ENCODE measurements at regions not wholly inside any gene's neighbourhood (a gene's known extent, or its start where the extent isn't known, plus 50 kb on each side); places are given as distances from the start of the nearest gene placed in this dataset.

GRCh38 chr1:171434717-171435346, 50.5 kb upstream of the PRRC2C start:
- DNase-seq (no peak), ATAC-seq (replicated peaks) (no peak)
- no peaks in the 10 kb centered on the region for H3K9me3 Mint-ChIP-seq
- no peak overlapping the region for H3K4me3 Mint-ChIP-seq
- no peaks in the 10 kb centered on the region for H3K36me3 Mint-ChIP-seq
- peaks cover 7 to 15% of the 10 kb centered on the region in 2 donors for H3K27me3 Mint-ChIP-seq
- no peak overlapping the region for H3K27ac Mint-ChIP-seq
- peaks cover 0 to 3% of the 10 kb centered on the region in 2 donors for H3K4me1 Mint-ChIP-seq
